PC-9 (cell line): ENCODE measurements at regions not wholly inside any gene's neighbourhood (a gene's known extent, or its start where the extent isn't known, plus 50 kb on each side); places are given as distances from the start of the nearest gene placed in this dataset.

Source experiments
- BruUV-seq: library from RNA; stranded (reverse); fragments of 400-500 nt; replicated peaks from 2 replicates; lab custom pipeline; 2021; lab: Mats Ljungman, UMichigan
- CTCF ChIA-PET: fragments of 300-600 bp; sonication (Branson Sonifier 250); formaldehyde crosslinking; loops from one replicate; lab custom pipeline; 2022; ENCODE audit warnings: antibody characterized with exemption; lab: Charles Lee
- POLR2A ChIA-PET: fragments of 300-600 bp; sonication (Branson Sonifier 250); formaldehyde crosslinking; loops from one replicate; lab custom pipeline; 2022; ENCODE audit warnings: antibody characterized with exemption; ENCODE audit not compliant: unreplicated experiment; lab: Charles Lee
- DNase-seq, 2 experiments: peaks; one replicate each; pipeline versions ENCODE4 v3.0.0 to v3.0.0-alpha.2; 2015 to 2022; ENCODE audit warnings: mixed read lengths in 1 of 2
- H2AFZ ChIP-seq: fragments of 200-600 bp; sonication (generic); 2 replicates; pipeline ENCODE4 v1.8.1; 2017; ENCODE audit warnings: antibody characterized with exemption
- H3F3A ChIP-seq: fragments of 200-600 bp; sonication (generic); 2 replicates; pipeline ENCODE4 v1.8.1; 2017; ENCODE audit warnings: antibody characterized with exemption, mild to moderate bottlenecking, low read depth; ENCODE audit not compliant: insufficient read depth
- H3K27ac ChIP-seq: fragments of 200-600 bp; sonication (generic); 2 replicates; pipeline ENCODE4 v1.6.1; 2016; ENCODE audit warnings: mixed run types
- H3K27me3 ChIP-seq: fragments of 200-600 bp; sonication (generic); 2 replicates; pipeline ENCODE4 v1.6.1; 2016; ENCODE audit warnings: low read depth, mixed run types; ENCODE audit not compliant: insufficient read depth
- H3K36me3 ChIP-seq: fragments of 200-600 bp; sonication (generic); 2 replicates; pipeline ENCODE4 v1.6.1; 2016; ENCODE audit warnings: low read depth, mixed run types
- H3K4me1 ChIP-seq: fragments of 200-600 bp; sonication (generic); replicated peaks from 2 replicates; pipeline ENCODE4 v1.6.1; 2016; ENCODE audit warnings: mixed run types; ENCODE audit not compliant: insufficient read depth
- H3K4me2 ChIP-seq: fragments of 200-600 bp; sonication (generic); 2 replicates; pipeline ENCODE4 v1.6.1; 2017; ENCODE audit warnings: mixed run types
- H3K4me3 ChIP-seq: fragments of 200-600 bp; sonication (generic); 2 replicates; pipeline ENCODE4 v1.6.1; 2016; ENCODE audit warnings: mixed run types
- H3K79me2 ChIP-seq: fragments of 200-600 bp; sonication (generic); 2 replicates; pipeline ENCODE4 v1.6.1; 2017; ENCODE audit warnings: low read depth, mixed run types
- H3K9me2 ChIP-seq: fragments of 200-600 bp; sonication (generic); 2 replicates; pipeline ENCODE4 v1.8.1; 2017; ENCODE audit warnings: mild to moderate bottlenecking; ENCODE audit not compliant: insufficient read depth
- H3K9me3 ChIP-seq: fragments of 200-600 bp; sonication (generic); 2 replicates; pipeline ENCODE4 v1.8.1; 2016; ENCODE audit warnings: low read depth; ENCODE audit not compliant: insufficient read depth
- H4K20me1 ChIP-seq: fragments of 200-600 bp; sonication (generic); 2 replicates; pipeline ENCODE4 v1.8.1; 2017; ENCODE audit not compliant: insufficient read depth
- CTCF ChIP-seq: fragments of 200-600 bp; sonication (generic); conservative IDR thresholded peaks from 2 replicates; pipeline ENCODE4 v1.6.1; 2017; ENCODE audit warnings: mixed run types, antibody characterized with exemption, mild to moderate bottlenecking, moderate library complexity
- EZH2 ChIP-seq: fragments of 200-600 bp; sonication (generic); IDR thresholded peaks from 2 replicates; pipeline ENCODE4 v1.8.0; 2017; ENCODE audit warnings: antibody characterized with exemption, low read depth
- intact Hi-C: fragments of 100-400 bp; cut with micrococcal nuclease; formaldehyde crosslinking; loops from one replicate; pipeline ENCODE4 v1.10.0; 2022; ENCODE audit not compliant: unreplicated experiment

- no TSS peak for BruUV-seq
Measured at GRCh38 chr3:153439780-153440179, 277.8 kb downstream of the RAP2B start.

DNA sequence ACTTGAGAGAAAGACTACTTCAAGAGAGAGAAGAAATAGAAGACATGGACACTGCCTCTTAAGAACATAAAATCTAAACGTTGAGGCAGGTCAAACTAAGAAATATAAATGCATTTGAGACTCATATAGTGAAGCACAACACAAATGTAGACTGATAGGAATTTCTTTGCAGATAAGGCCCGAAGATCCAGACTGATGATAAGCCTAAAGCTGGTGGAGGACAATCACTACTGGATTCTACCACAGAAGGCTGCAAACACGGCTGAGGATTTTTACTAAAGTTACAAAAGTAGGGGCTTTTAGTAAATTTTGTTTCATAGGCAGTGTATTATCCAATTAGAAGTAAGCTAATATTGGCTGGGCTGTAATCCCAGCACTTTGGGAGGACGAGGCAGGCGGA is 278.3 kb downstream of the RAP2B start:
- no peaks in the 10 kb centered on the region for H3K9me3 ChIP-seq
- H3K27me3 ChIP-seq = no peaks in the 10 kb centered on the region
- no peak overlapping the region for H3K4me3 ChIP-seq
- TF ChIP-seq CTCF (no peak), EZH2 (no peak)
- no peaks in the 10 kb centered on the region for H4K20me1 ChIP-seq
- no peaks in the 10 kb centered on the region for H3K9me2 ChIP-seq
- H3F3A ChIP-seq = no peaks in the 10 kb centered on the region
- no peaks in the 10 kb centered on the region for H3K79me2 ChIP-seq
- DNase-seq = no peak
- intact Hi-C loops = loop anchor here (10.0 kb wide), 1 partner anchor 324 kb away; no protein-coding TSS in a partner anchor
- ChIA-PET POLR2A (no interaction called here), CTCF (no interaction called here)
- no peaks in the 10 kb centered on the region for H3K36me3 ChIP-seq
- no peaks in the 10 kb centered on the region for H3K4me1 ChIP-seq
- no TSS peak for BruUV-seq
- peak overlapping the region; percentile 32; the same call in 1 of the 2 replicates for H2AFZ ChIP-seq
- no peak overlapping the region for H3K27ac ChIP-seq
- no peak overlapping the region for H3K4me2 ChIP-seq

More at GRCh38 chr3:153439780-153440179, 277.8 kb downstream of the RAP2B start:
- no peaks in the 10 kb centered on the region for H3F3A ChIP-seq
- POLR2A ChIA-PET = no interaction called here
- no peaks in the 10 kb centered on the region for H3K79me2 ChIP-seq
- H3K4me3 ChIP-seq = no peak overlapping the region
- no peaks in the 10 kb centered on the region for H3K4me1 ChIP-seq
- intact Hi-C loops = loop anchor here (2.0 to 10.0 kb wide), 2 partner anchors 325 to 397 kb away; no protein-coding TSS in a partner anchor
- DNase-seq = no peak
- no peaks in the 10 kb centered on the region for H3K9me2 ChIP-seq
- no peak overlapping the region for H3K27ac ChIP-seq
- CTCF ChIA-PET = no interaction called here
- no peaks in the 10 kb centered on the region for H3K9me3 ChIP-seq
- TF ChIP-seq EZH2 (no peak), CTCF (peak; percentile 42; the same call in 1 of the 2 replicates)
- no peaks in the 10 kb centered on the region for H3K36me3 ChIP-seq
- no peak overlapping the region for H3K4me2 ChIP-seq
- H3K27me3 ChIP-seq = no peaks in the 10 kb centered on the region
- H2AFZ ChIP-seq = no peak overlapping the region
- H4K20me1 ChIP-seq = no peaks in the 10 kb centered on the region

DNA sequence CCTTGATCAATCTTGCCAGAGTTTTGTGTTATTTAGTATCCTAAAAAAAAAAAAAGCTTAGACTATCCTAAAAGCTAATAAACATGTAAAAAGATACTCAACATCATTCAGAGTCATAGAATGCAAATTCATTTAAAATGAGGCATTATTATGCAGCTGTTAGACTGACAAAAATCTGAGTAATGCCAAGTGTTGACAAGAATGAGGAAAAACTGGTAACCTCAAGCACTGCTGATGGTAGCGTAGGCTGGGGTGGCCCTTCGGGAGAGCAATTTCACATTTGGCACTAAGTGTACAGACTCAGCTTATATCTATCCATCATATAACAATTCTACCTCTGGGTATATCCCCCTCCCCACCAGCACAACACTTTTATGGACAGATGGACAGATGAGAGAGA is 280.4 kb downstream of the RAP2B start:
- no peak for TF ChIP-seq CTCF
- TF ChIP-seq EZH2 = no peak
- BruUV-seq = no TSS peak
- Histone ChIP-seq H3K9me3 (no peaks in the 10 kb centered on the region), H3K4me2 (no peak overlapping the region), H2AFZ (no peak overlapping the region), H3K4me3 (no peak overlapping the region), H3K27ac (no peak overlapping the region), H3K9me2 (no peaks in the 10 kb centered on the region), H3K27me3 (no peaks in the 10 kb centered on the region), H3K79me2 (no peaks in the 10 kb centered on the region), H3K4me1 (no peaks in the 10 kb centered on the region), H4K20me1 (no peaks in the 10 kb centered on the region), H3F3A (no peaks in the 10 kb centered on the region), H3K36me3 (no peaks in the 10 kb centered on the region)
- POLR2A ChIA-PET = interaction anchor here (0.6 kb wide), 1 partner anchor 117 kb away, joined by 4 read pairs; no protein-coding TSS in a partner anchor
- DNase-seq = no peak
- intact Hi-C loops = loop anchor here (10.0 kb wide), 1 partner anchor 322 kb away; no protein-coding TSS in a partner anchor
- CTCF ChIA-PET = interaction anchor here (0.6 to 0.7 kb wide), 2 partner anchors 184 to 413 kb away, joined by 4 to 6 read pairs; no protein-coding TSS in a partner anchor
